ENCODE measurements at regions not wholly inside any gene's neighbourhood (a gene's known extent, or its start where the extent isn't known, plus 50 kb on each side); places are given as distances from the start of the nearest gene placed in this dataset.

DNA sequence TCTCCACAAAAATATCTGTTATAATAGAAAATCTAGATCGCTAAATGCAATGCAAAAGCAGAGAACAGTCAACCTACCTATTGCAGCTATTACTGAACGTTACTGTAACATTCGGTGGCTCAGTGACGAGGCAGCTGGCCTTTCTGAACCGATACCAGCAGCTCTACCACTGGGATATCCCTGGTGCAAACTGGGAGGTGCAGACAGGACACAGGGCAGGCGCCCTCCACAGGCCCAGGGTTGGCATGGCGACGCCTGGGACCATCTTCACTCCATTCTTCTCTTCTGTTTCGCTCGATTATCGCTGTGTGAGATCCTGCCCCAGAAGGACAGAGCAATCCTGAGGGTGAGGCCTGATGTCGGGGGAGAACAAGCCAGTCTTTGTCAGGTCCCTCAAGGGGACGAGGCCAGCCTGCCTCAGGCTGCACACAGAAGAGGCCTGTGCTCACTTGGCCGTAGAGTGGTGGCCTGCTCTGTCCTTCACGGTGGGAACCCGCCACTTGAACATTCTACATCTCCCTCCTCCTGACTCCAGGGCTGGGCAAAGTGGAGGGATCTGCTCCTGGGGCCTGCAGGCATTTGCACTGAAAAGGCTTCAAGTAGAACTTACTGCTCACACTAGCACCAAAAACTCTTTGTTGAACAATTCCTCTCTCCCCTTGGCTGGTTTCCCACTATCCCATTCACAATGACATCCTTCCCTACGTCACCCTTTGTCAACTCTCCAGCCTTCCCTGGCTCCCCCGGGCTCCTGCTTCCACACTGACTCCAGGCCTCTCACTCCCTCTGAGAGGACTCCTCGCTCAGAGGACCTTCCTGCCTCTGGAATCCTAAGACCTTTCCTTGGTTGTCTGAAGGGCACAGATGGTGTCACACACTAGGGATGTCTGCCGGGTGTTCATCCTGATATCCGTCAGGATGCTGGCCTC is 49.7 kb downstream of the CYRIA start:
- TF ChIP-seq CTCF (IDR thresholded peaks at IDR 0.05) = no peak
- Histone ChIP-seq H3K4me3 (no peak overlapping the region), H3K4me1 (peaks cover 0 to 25% of the 10 kb centered on the region in 2 donors), H3K27me3 (no peaks in the 10 kb centered on the region), H3K27ac (peak overlapping the region in 1 of 2 donors; percentile 28), H3K36me3 (no peaks in the 10 kb centered on the region), H3K9me3 (no peaks in the 10 kb centered on the region)
- no peak for DNase-seq (ENCODE audit: low spot score)

- Histone ChIP-seq H3K36me3 (no peaks in the 10 kb centered on the region), H3K4me1 (peaks cover 0 to 25% of the 10 kb centered on the region in 2 donors), H3K27me3 (no peaks in the 10 kb centered on the region), H3K9me3 (no peaks in the 10 kb centered on the region), H3K27ac (no peak overlapping the region), H3K4me3 (no peak overlapping the region)
- TF ChIP-seq CTCF (IDR thresholded peaks at IDR 0.05) = no peak
- DNase-seq (ENCODE audit: low spot score) = no peak
Measured at GRCh38 chr2:16615246-16615645, 50.4 kb downstream of the CYRIA start.

GRCh38 chr2:16614314-16614860 is 51.2 kb downstream of the CYRIA start:
- TF ChIP-seq CTCF (IDR thresholded peaks at IDR 0.05) = no peak
- Histone ChIP-seq H3K9me3 (no peaks in the 10 kb centered on the region), H3K4me3 (no peak overlapping the region), H3K36me3 (no peaks in the 10 kb centered on the region), H3K4me1 (peaks cover 0 to 26% of the 10 kb centered on the region in 2 donors), H3K27me3 (no peaks in the 10 kb centered on the region), H3K27ac (peak overlapping the region in 1 of 2 donors; percentile 6)
- DNase-seq (ENCODE audit: low spot score) = no peak

DNA sequence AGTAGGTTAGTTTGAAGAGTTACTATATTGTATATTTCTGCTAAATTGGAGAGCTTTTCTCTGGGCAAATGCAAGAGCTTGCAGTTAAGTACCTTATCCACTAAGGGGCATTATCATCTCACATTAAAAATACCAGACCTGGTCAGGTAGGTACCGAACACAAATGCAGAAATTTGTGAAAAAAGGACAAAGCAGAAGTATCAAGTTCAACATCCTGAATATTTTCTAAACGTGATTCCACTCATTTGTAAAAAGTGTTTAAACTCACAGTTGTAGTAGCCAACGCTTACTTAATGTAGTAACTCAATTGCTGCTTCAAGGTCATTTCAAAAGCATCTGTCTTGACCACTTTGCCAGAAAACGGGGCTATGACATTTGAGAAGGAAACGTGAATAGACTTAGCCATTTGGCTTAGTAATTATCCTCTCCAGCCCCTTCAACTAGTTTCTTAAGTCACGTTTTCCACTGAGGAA is 52.1 kb downstream of the CYRIA start:
- DNase-seq (ENCODE audit: low spot score) = no peak
- Histone ChIP-seq H3K27ac (no peak overlapping the region), H3K9me3 (no peaks in the 10 kb centered on the region), H3K36me3 (no peaks in the 10 kb centered on the region), H3K27me3 (no peaks in the 10 kb centered on the region), H3K4me1 (peaks cover 0 to 34% of the 10 kb centered on the region in 2 donors), H3K4me3 (no peak overlapping the region)
- peak; percentile 32 to 61 for TF ChIP-seq CTCF (IDR thresholded peaks at IDR 0.05)

DNA sequence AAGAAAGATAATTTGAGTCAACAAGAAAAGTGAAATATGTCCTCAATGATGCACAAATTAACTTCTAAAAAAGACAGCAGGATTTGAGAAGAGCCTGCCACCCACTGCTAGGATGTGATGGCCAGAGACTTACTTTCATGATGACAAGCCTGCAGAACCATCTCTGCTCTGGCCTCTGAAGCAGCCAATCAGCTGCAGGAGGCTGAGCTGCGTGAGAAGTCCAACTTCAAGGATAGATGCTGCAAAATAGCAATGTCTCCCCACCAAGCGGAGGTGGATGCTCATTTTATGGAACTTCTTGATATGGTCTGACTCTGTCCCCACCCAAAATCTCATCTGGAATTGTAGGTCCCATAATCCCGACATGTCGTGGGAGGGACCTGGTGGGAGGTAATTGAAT is 53.1 kb downstream of the CYRIA start:
- TF ChIP-seq CTCF (IDR thresholded peaks at IDR 0.05) = no peak
- Histone ChIP-seq H3K4me1 (peaks cover 0 to 27% of the 10 kb centered on the region in 2 donors), H3K27me3 (no peaks in the 10 kb centered on the region), H3K4me3 (no peak overlapping the region), H3K27ac (no peak overlapping the region), H3K36me3 (no peaks in the 10 kb centered on the region), H3K9me3 (no peaks in the 10 kb centered on the region)
- DNase-seq (ENCODE audit: low spot score) = no peak
